ENCODE measurements at regions not wholly inside any gene's neighbourhood (a gene's known extent, or its start where the extent isn't known, plus 50 kb on each side); places are given as distances from the start of the nearest gene placed in this dataset.

GRCh38 chr13:62126400-62126799, 710.8 kb upstream of the PCDH20 start (continued):
- no peak for TF ChIP-seq RAD21 (IDR thresholded peaks at IDR 0.05; ENCODE audit: insufficient read depth, low read depth, low read length)

DNA sequence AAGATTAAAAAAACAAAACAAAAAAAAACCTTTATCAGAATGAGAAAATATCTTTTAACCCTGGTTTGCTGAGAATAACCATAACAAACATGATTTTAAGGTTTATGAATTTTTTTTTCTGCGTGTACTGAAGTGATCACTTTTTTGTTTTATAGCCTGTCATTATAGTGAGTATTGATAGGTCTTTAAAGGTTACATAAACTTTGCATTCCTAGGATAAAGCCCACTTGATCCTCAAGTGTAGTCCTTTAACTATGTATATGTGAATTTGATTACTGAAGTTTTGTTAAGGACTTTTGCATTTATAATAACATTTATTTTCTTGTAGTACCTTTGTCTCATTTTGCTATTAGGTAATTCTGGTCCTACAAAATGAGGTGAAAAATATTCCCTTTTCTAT, 709.8 kb upstream of the PCDH20 start:
- ATAC-seq: no peak
- FAIRE-seq: no peak
- TF ChIP-seq, protein P1, sequence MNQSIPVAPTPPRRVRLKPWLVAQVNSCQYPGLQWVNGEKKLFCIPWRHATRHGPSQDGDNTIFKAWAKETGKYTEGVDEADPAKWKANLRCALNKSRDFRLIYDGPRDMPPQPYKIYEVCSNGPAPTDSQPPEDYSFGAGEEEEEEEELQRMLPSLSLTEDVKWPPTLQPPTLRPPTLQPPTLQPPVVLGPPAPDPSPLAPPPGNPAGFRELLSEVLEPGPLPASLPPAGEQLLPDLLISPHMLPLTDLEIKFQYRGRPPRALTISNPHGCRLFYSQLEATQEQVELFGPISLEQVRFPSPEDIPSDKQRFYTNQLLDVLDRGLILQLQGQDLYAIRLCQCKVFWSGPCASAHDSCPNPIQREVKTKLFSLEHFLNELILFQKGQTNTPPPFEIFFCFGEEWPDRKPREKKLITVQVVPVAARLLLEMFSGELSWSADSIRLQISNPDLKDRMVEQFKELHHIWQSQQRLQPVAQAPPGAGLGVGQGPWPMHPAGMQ (IDR thresholded peaks at IDR 0.05; ENCODE audit: borderline replicate concordance): no peak
- no peak for TF ChIP-seq BHLHE40 (IDR thresholded peaks at IDR 0.05; ENCODE audit: borderline replicate concordance in 1 of 2, low read depth in 2 of 2, low read length in 1 of 2)
- no peak for TF ChIP-seq MYC (IDR thresholded peaks at IDR 0.05; ENCODE audit: insufficient read depth, insufficient read length, insufficient replicate concordance, low read length, severe bottlenecking)
- no peak for TF ChIP-seq PAX8 (IDR thresholded peaks at IDR 0.05)
- no peak for TF ChIP-seq TCF3 (IDR thresholded peaks at IDR 0.05; ENCODE audit: borderline replicate concordance, insufficient read depth, low read depth, low read length)
- TF ChIP-seq SMC3 (IDR thresholded peaks at IDR 0.05; ENCODE audit: borderline replicate concordance, low read length): no peak
- TF ChIP-seq SUZ12 (IDR thresholded peaks at IDR 0.05; ENCODE audit: unreplicated experiment): no peak
- no peak for TF ChIP-seq TARDBP (IDR thresholded peaks at IDR 0.05; ENCODE audit: borderline replicate concordance)
- TF ChIP-seq, protein P2, sequence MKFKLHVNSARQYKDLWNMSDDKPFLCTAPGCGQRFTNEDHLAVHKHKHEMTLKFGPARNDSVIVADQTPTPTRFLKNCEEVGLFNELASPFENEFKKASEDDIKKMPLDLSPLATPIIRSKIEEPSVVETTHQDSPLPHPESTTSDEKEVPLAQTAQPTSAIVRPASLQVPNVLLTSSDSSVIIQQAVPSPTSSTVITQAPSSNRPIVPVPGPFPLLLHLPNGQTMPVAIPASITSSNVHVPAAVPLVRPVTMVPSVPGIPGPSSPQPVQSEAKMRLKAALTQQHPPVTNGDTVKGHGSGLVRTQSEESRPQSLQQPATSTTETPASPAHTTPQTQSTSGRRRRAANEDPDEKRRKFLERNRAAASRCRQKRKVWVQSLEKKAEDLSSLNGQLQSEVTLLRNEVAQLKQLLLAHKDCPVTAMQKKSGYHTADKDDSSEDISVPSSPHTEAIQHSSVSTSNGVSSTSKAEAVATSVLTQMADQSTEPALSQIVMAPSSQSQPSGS (IDR thresholded peaks at IDR 0.05; ENCODE audit: low read length): no peak
- TF ChIP-seq JUNB (IDR thresholded peaks at IDR 0.05): no peak
- no peak for TF ChIP-seq SMAD1 (IDR thresholded peaks at IDR 0.05; ENCODE audit: low read depth, partially characterized antibody)
- TF ChIP-seq BCL11A (IDR thresholded peaks at IDR 0.05; ENCODE audit: low read depth, low read length): no peak
- TF ChIP-seq NBN (IDR thresholded peaks at IDR 0.05): no peak
- TF ChIP-seq YY1 (IDR thresholded peaks at IDR 0.05; ENCODE audit: low read depth, low read length): no peak
- TF ChIP-seq, protein P3, sequence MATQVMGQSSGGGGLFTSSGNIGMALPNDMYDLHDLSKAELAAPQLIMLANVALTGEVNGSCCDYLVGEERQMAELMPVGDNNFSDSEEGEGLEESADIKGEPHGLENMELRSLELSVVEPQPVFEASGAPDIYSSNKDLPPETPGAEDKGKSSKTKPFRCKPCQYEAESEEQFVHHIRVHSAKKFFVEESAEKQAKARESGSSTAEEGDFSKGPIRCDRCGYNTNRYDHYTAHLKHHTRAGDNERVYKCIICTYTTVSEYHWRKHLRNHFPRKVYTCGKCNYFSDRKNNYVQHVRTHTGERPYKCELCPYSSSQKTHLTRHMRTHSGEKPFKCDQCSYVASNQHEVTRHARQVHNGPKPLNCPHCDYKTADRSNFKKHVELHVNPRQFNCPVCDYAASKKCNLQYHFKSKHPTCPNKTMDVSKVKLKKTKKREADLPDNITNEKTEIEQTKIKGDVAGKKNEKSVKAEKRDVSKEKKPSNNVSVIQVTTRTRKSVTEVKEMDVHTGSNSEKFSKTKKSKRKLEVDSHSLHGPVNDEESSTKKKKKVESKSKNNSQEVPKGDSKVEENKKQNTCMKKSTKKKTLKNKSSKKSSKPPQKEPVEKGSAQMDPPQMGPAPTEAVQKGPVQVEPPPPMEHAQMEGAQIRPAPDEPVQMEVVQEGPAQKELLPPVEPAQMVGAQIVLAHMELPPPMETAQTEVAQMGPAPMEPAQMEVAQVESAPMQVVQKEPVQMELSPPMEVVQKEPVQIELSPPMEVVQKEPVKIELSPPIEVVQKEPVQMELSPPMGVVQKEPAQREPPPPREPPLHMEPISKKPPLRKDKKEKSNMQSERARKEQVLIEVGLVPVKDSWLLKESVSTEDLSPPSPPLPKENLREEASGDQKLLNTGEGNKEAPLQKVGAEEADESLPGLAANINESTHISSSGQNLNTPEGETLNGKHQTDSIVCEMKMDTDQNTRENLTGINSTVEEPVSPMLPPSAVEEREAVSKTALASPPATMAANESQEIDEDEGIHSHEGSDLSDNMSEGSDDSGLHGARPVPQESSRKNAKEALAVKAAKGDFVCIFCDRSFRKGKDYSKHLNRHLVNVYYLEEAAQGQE (IDR thresholded peaks at IDR 0.05; ENCODE audit: low read depth, low read length): no peak
- TF ChIP-seq SMARCA5 (IDR thresholded peaks at IDR 0.05): no peak
- TF ChIP-seq KDM1A (IDR thresholded peaks at IDR 0.05; ENCODE audit: borderline replicate concordance): no peak
- no peak for TF ChIP-seq IKZF1 (conservative IDR thresholded peaks at IDR 0.05)
- no peak for TF ChIP-seq NFIC (IDR thresholded peaks at IDR 0.05; ENCODE audit: low read depth, low read length)
- no peak overlapping the region for H3K9ac ChIP-seq (ENCODE audit: control insufficient read depth, insufficient read depth, low read length)
- WGBS (ENCODE audit: insufficient coverage, insufficient replicate concordance, low lambda C conversion rate, missing lambda C conversion rate): 87% methylated on average over 1 of the region's 1 CpG
- in situ Hi-C loops (cut with MboI): no loop called here
- no peaks in the 10 kb centered on the region for H3K9me3 ChIP-seq (replicated peaks; ENCODE audit: control insufficient read depth, insufficient read depth, low read length)
- no peak overlapping the region for H3K4me3 ChIP-seq
- ChIA-PET SMC1A (ENCODE audit: uncharacterized antibody, unreplicated experiment) (no interaction called here), CTCF (no interaction called here), POLR2A (no interaction called here), RAD21 (ENCODE audit: unreplicated experiment) (no interaction called here)
- no peak overlapping the region for H3K4me2 ChIP-seq (ENCODE audit: control insufficient read depth, insufficient read depth)
- no peaks in the 10 kb centered on the region for H4K20me1 ChIP-seq (ENCODE audit: control insufficient read depth, insufficient read depth)
- BruUV-seq (replicated peaks): no TSS peak
- H3K4me1 ChIP-seq (ENCODE audit: control insufficient read depth, insufficient read depth, low read length): no peaks in the 10 kb centered on the region
- no peaks in the 10 kb centered on the region for H3K27me3 ChIP-seq (replicated peaks in 1 of 2; ENCODE audit: control insufficient read depth in 2 of 2, insufficient read depth in 2 of 2, low read length in 1 of 2)
- no peak overlapping the region for H2AFZ ChIP-seq (ENCODE audit: control insufficient read depth, low read depth, low read length)
- H3K27ac ChIP-seq (ENCODE audit: control insufficient read depth, insufficient read depth): no peak overlapping the region
- DNase-seq (ENCODE audit: low read depth, low spot score): no peak
- intact Hi-C loops (cut with micrococcal nuclease; ENCODE audit: unreplicated experiment): loop anchor here (10.0 kb wide), 1 partner anchor 189 kb away; no protein-coding TSS in a partner anchor
- H3K79me2 ChIP-seq (ENCODE audit: control insufficient read depth, insufficient read depth, low read length): no peaks in the 10 kb centered on the region
- no peaks in the 10 kb centered on the region for H3K36me3 ChIP-seq (ENCODE audit: control insufficient read depth in 2 of 2, insufficient read depth in 2 of 2, low read length in 1 of 2)
